Endothelial cell of umbilical vein (primary cell): ENCODE measurements at regions not wholly inside any gene's neighbourhood (a gene's known extent, or its start where the extent isn't known, plus 50 kb on each side); places are given as distances from the start of the nearest gene placed in this dataset.

Experiments used
- BruUV-seq: library from RNA; stranded (reverse); fragments of 400-500 nt; replicated peaks from 2 replicates; lab custom pipeline; 2021; lab: Mats Ljungman, UMichigan
- CTCF ChIA-PET: fragments of 300-600, 350-600 bp; sonication (Branson Sonifier 250); formaldehyde crosslinking; loops from one replicate; lab custom pipeline; 2021; ENCODE audit warnings: antibody characterized with exemption, inconsistent platforms; lab: Charles Lee
- POLR2A ChIA-PET: fragments of 300-600, 350-600 bp; sonication (Branson Sonifier 250); formaldehyde crosslinking; loops from one replicate; lab custom pipeline; 2021; ENCODE audit warnings: antibody characterized with exemption, inconsistent platforms; lab: Charles Lee
- DNase-seq: peaks from one replicate; pipeline ENCODE4 v3.0.0-alpha.2; 2011; ENCODE audit warnings: low read depth, low spot score
- FAIRE-seq: peaks from 2 replicates; lab custom pipeline; 2011; peaks lifted over from hg19 to GRCh38; lab: Jason Lieb, UNC
- H2AFZ ChIP-seq: 2 replicates; pipeline ENCODE4 v1.6.0; 2012; ENCODE audit warnings: low read depth, low read length, control low read depth, inconsistent platforms
- H3K27ac ChIP-seq: 2 replicates; pipeline ENCODE4 v1.5.1; 2011; ENCODE audit warnings: low read depth, mild to moderate bottlenecking, control low read depth, low read length, moderate library complexity; ENCODE audit not compliant: insufficient read depth
- H3K27me3 ChIP-seq, 2 experiments: 2 replicates each; pipeline versions ENCODE4 v1.6.0 to v1.6.1; 2011; ENCODE audit warnings: low read length in 2 of 2, mixed read lengths in 1 of 2; ENCODE audit not compliant: control insufficient read depth in 2 of 2, insufficient read depth in 2 of 2
- H3K36me3 ChIP-seq, 2 experiments: 2 replicates in 1 of 2; 3 replicates in 1 of 2; pipeline ENCODE4 v1.5.1; 2011; ENCODE audit warnings: low read length in 2 of 2, mild to moderate bottlenecking in 1 of 2, moderate library complexity in 1 of 2; ENCODE audit not compliant: control insufficient read depth in 2 of 2, insufficient read depth in 2 of 2; ENCODE audit errors: extremely low read depth in 1 of 2
- H3K4me1 ChIP-seq: 3 replicates; pipeline ENCODE4 v1.5.1; 2011; ENCODE audit warnings: mild to moderate bottlenecking, low read length; ENCODE audit not compliant: control insufficient read depth, insufficient read depth; ENCODE audit errors: extremely low read depth
- H3K4me2 ChIP-seq: 2 replicates; pipeline ENCODE4 v1.6.1; 2011; ENCODE audit warnings: low read length, control low read depth, mixed read lengths; ENCODE audit not compliant: insufficient read depth
- H3K4me3 ChIP-seq, 3 experiments: fragments of 200-600 bp in 1 of 3; sonication (generic), shearing (Covaris generic) in 1 of 3; replicated peaks in 1 of 3; 2 replicates each; pipeline ENCODE4 v1.5.1; 2011 to 2016; ENCODE audit warnings: control low read depth in 3 of 3, low read length in 3 of 3, mild to moderate bottlenecking in 2 of 3, inconsistent platforms in 1 of 3, low read depth in 1 of 3, moderate library complexity in 1 of 3; ENCODE audit not compliant: insufficient read depth in 1 of 3
- H3K79me2 ChIP-seq: 2 replicates; pipeline ENCODE4 v1.6.0; 2012; ENCODE audit warnings: low read length, inconsistent platforms; ENCODE audit not compliant: control insufficient read depth, insufficient read depth
- H3K9ac ChIP-seq: replicated peaks from 2 replicates; pipeline ENCODE3; 2011; ENCODE audit warnings: low read length, control low read depth; ENCODE audit not compliant: insufficient read depth; ENCODE audit errors: extremely low read depth
- H3K9me1 ChIP-seq: replicated peaks from 3 replicates; pipeline ENCODE4 v1.6.0; 2011; ENCODE audit warnings: mild to moderate bottlenecking, low read length; ENCODE audit not compliant: control insufficient read depth, insufficient read depth; ENCODE audit errors: extremely low read depth
- H3K9me3 ChIP-seq: replicated peaks from 2 replicates; pipeline ENCODE4 v1.5.1; 2012; ENCODE audit warnings: low read length, inconsistent platforms; ENCODE audit not compliant: control insufficient read depth, insufficient read depth
- H4K20me1 ChIP-seq: replicated peaks from 2 replicates; pipeline ENCODE3; 2011; ENCODE audit warnings: mild to moderate bottlenecking, low read length; ENCODE audit not compliant: control insufficient read depth, insufficient read depth; ENCODE audit errors: extremely low read depth
- EZH2 ChIP-seq: IDR thresholded peaks from 2 replicates; pipeline ENCODE4 v1.6.1; 2012; ENCODE audit warnings: borderline replicate concordance, low read depth, mild to moderate bottlenecking, moderate library complexity, low read length, inconsistent platforms; ENCODE audit not compliant: severe bottlenecking
- FOS ChIP-seq: IDR thresholded peaks from 2 replicates; pipeline ENCODE4 v1.6.1; 2011; ENCODE audit warnings: mild to moderate bottlenecking, low read length, moderate library complexity, borderline replicate concordance; ENCODE audit not compliant: insufficient read depth
- GATA2 ChIP-seq: IDR thresholded peaks from 2 replicates; pipeline ENCODE4 v1.7.0; 2011; ENCODE audit warnings: low read depth, mild to moderate bottlenecking, moderate library complexity, mixed read lengths, low read length; ENCODE audit not compliant: insufficient read length, insufficient read depth
- JUN ChIP-seq: IDR thresholded peaks from 2 replicates; pipeline ENCODE4 v1.6.1; 2011; ENCODE audit warnings: borderline replicate concordance, low read depth; ENCODE audit not compliant: insufficient read length, insufficient read depth
- MYC ChIP-seq: IDR thresholded peaks from one replicate; pipeline ENCODE4 v1.6.1; 2011; ENCODE audit warnings: mild to moderate bottlenecking, low read depth, low read length
- POLR2A ChIP-seq: IDR thresholded peaks from 2 replicates; pipeline ENCODE4 v1.6.1; 2012; ENCODE audit warnings: low read depth, mild to moderate bottlenecking, control low read depth, low read length
- POLR2AphosphoS5 ChIP-seq: IDR thresholded peaks from 2 replicates; pipeline ENCODE4 v1.6.1; 2012; ENCODE audit warnings: low read depth, mild to moderate bottlenecking, control low read depth, low read length, moderate library complexity; ENCODE audit not compliant: insufficient read depth
- dilution Hi-C: fragments of 300-500 bp; cut with MboI; formaldehyde crosslinking; loops from one replicate; pipeline ENCODE4 v1.15.0; 2019; ENCODE audit warnings: low sequenced_read_pairs; ENCODE audit not compliant: extremely low pct_ligation_motif_present
- intact Hi-C: fragments of 100-400 bp; cut with micrococcal nuclease; formaldehyde crosslinking; loops from one replicate; pipeline ENCODE4 v1.10.0; 2022
- TF ChIP-seq, protein P1 (sequence below): IDR thresholded peaks from 2 replicates; pipeline ENCODE4 v1.6.1; 2011; ENCODE audit not compliant: insufficient read depth, insufficient read length
- TF ChIP-seq, protein P2 (sequence below), 2 donors: IDR thresholded peaks; 1 replicate in 1 of 2; 2 replicates in 1 of 2; pipeline ENCODE4 v1.5.1; 2011; ENCODE audit warnings: low read length in 2 of 2, mild to moderate bottlenecking in 2 of 2, moderate library complexity in 2 of 2, control low read depth in 1 of 2, inconsistent platforms in 1 of 2, low read depth in 1 of 2; ENCODE audit not compliant: insufficient read depth in 1 of 2; ENCODE audit errors: extremely low read depth in 1 of 2

DNA sequence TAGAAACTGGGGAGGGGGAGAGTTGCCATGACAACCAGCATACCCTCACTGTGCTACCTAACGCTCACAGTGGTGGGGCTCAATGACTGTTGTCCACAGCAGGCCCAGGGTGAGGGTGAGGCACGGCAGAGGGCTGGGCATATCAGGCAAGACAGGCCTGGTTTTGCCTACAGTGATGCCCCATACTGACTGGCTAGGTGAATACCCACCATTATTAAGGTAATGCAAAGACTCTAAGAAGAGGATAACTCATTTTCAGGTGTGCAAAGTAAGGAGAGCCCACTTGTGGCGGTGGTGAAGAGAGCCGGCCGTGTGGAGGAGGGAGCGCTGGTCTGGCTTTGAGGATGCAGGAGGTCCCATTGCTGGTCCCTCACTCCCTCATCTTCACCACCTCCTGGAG lies 422.3 kb downstream of the FUT8 start:
- no peak overlapping the region for H3K27ac ChIP-seq
- H3K4me3 ChIP-seq: no peak overlapping the region
- no peak overlapping the region for H2AFZ ChIP-seq
- intact Hi-C loops: no loop called here
- H3K4me1 ChIP-seq: no peaks in the 10 kb centered on the region
- H3K9ac ChIP-seq: no peak overlapping the region
- no peak overlapping the region for H3K4me2 ChIP-seq
- BruUV-seq: no TSS peak
- dilution Hi-C loops: no loop called here
- no peaks in the 10 kb centered on the region for H3K36me3 ChIP-seq
- DNase-seq: no peak
- no peak for FAIRE-seq
- no peaks in the 10 kb centered on the region for H3K79me2 ChIP-seq
- no peaks in the 10 kb centered on the region for H3K9me3 ChIP-seq
- no peaks in the 10 kb centered on the region for H4K20me1 ChIP-seq
- TF ChIP-seq, protein P1, sequence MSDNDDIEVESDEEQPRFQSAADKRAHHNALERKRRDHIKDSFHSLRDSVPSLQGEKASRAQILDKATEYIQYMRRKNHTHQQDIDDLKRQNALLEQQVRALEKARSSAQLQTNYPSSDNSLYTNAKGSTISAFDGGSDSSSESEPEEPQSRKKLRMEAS: no peak
- no peak for TF ChIP-seq MYC
- TF ChIP-seq JUN: no peak
- TF ChIP-seq POLR2AphosphoS5: no peak
- TF ChIP-seq POLR2A: no peak
- no peaks in the 10 kb centered on the region for H3K27me3 ChIP-seq
- no peaks in the 10 kb centered on the region for H3K9me1 ChIP-seq
- CTCF ChIA-PET: interaction anchor here (0.6 to 13.5 kb wide), 5 partner anchors 11 to 671 kb away, joined by 3 to 926 read pairs (median 38); partner anchors contain the start of gene FUT8
- POLR2A ChIA-PET: no interaction called here

GRCh38 chr14:65835501-65835900 lies 423.0 kb downstream of the FUT8 start:
- no peak overlapping the region for H3K27ac ChIP-seq
- POLR2A ChIA-PET: no interaction called here
- H3K27me3 ChIP-seq: no peaks in the 10 kb centered on the region
- intact Hi-C loops: no loop called here
- DNase-seq: no peak
- no peak for FAIRE-seq
- dilution Hi-C loops: no loop called here
- no TSS peak for BruUV-seq
- H4K20me1 ChIP-seq: no peaks in the 10 kb centered on the region
- no peak overlapping the region for H2AFZ ChIP-seq
- H3K9me3 ChIP-seq: no peaks in the 10 kb centered on the region
- H3K4me3 ChIP-seq: no peak overlapping the region
- TF ChIP-seq POLR2AphosphoS5 (no peak), FOS (no peak), EZH2 (no peak), MYC (no peak), GATA2 (no peak), JUN (no peak), POLR2A (no peak)
- TF ChIP-seq, protein P1: no peak
- TF ChIP-seq, protein P2, sequence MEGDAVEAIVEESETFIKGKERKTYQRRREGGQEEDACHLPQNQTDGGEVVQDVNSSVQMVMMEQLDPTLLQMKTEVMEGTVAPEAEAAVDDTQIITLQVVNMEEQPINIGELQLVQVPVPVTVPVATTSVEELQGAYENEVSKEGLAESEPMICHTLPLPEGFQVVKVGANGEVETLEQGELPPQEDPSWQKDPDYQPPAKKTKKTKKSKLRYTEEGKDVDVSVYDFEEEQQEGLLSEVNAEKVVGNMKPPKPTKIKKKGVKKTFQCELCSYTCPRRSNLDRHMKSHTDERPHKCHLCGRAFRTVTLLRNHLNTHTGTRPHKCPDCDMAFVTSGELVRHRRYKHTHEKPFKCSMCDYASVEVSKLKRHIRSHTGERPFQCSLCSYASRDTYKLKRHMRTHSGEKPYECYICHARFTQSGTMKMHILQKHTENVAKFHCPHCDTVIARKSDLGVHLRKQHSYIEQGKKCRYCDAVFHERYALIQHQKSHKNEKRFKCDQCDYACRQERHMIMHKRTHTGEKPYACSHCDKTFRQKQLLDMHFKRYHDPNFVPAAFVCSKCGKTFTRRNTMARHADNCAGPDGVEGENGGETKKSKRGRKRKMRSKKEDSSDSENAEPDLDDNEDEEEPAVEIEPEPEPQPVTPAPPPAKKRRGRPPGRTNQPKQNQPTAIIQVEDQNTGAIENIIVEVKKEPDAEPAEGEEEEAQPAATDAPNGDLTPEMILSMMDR (IDR thresholded peaks at IDR 0.05; ENCODE audit: extremely low read depth in 1 of 2, insufficient read depth in 1 of 2, low read depth in 1 of 2, low read length in 2 of 2): no peak
- no peaks in the 10 kb centered on the region for H3K9me1 ChIP-seq
- no peaks in the 10 kb centered on the region for H3K36me3 ChIP-seq
- H3K9ac ChIP-seq: no peak overlapping the region
- CTCF ChIA-PET: interaction anchor here (4.8 to 13.5 kb wide), 2 partner anchors 421 to 672 kb away, joined by 82 to 926 read pairs; partner anchors contain the start of gene FUT8
- H3K4me1 ChIP-seq: no peaks in the 10 kb centered on the region
- H3K4me2 ChIP-seq: no peak overlapping the region
- no peaks in the 10 kb centered on the region for H3K79me2 ChIP-seq
